ENCODE measurements at regions not wholly inside any gene's neighbourhood (a gene's known extent, or its start where the extent isn't known, plus 50 kb on each side); places are given as distances from the start of the nearest gene placed in this dataset.

DNA sequence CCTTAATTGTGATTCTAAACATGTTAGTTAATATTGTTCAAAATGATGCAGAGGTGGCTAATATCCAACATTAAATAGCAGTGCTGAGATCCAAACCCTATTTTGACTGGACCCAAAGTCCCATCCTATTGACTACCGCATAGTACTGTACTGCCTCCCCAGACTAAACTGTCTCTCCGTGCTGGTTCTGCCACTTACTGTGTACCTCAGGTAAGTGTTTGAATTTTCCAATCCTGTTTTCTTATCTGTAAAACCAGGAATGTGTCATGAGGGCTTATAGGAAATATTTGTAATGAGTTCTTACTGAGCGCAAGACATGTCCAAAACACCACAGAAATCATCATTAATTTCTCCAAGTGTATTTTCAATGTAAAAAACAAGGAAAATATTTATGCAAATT, 209.2 kb upstream of the CD180 start:
- Histone ChIP-seq H3K9me3 (ENCODE audit: control insufficient read depth in 2 of 2, insufficient read depth in 1 of 2, low read depth in 1 of 2, low read length in 1 of 2) (no peaks in the 10 kb centered on the region), H3K27me3 (ENCODE audit: control insufficient read depth in 1 of 2, insufficient read depth in 2 of 2, low read length in 2 of 2) (no peaks in the 10 kb centered on the region), H3K27ac (ENCODE audit: low read depth in 2 of 2, low read length in 1 of 2) (no peak overlapping the region), H3K4me1 (ENCODE audit: control insufficient read depth in 2 of 2, insufficient read depth in 2 of 2, low read length in 1 of 2) (no peaks in the 10 kb centered on the region), H3K36me3 (ENCODE audit: control insufficient read depth in 2 of 2, insufficient read depth in 2 of 2, low read length in 1 of 2) (no peaks in the 10 kb centered on the region), H3K4me3 (ENCODE audit: low read depth in 1 of 2, low read length in 2 of 2) (no peak overlapping the region)
- WGBS, 2 donors: 87 to 88% methylated on average over 3 of the region's 3 CpGs

- Histone ChIP-seq H3K4me1 (ENCODE audit: control insufficient read depth in 2 of 2, insufficient read depth in 2 of 2, low read length in 1 of 2) (no peaks in the 10 kb centered on the region), H3K27ac (ENCODE audit: low read depth in 2 of 2, low read length in 1 of 2) (no peak overlapping the region), H3K36me3 (ENCODE audit: control insufficient read depth in 2 of 2, insufficient read depth in 2 of 2, low read length in 1 of 2) (no peaks in the 10 kb centered on the region), H3K9me3 (ENCODE audit: control insufficient read depth in 2 of 2, insufficient read depth in 1 of 2, low read depth in 1 of 2, low read length in 1 of 2) (no peaks in the 10 kb centered on the region), H3K27me3 (ENCODE audit: control insufficient read depth in 1 of 2, insufficient read depth in 2 of 2, low read length in 2 of 2) (no peaks in the 10 kb centered on the region), H3K4me3 (ENCODE audit: low read depth in 1 of 2, low read length in 2 of 2) (no peak overlapping the region)
- 69 to 70% methylated on average over 3 of the region's 3 CpGs for WGBS, 2 donors
Measured at GRCh38 chr5:67405101-67405364, 208.4 kb upstream of the CD180 start.

DNA sequence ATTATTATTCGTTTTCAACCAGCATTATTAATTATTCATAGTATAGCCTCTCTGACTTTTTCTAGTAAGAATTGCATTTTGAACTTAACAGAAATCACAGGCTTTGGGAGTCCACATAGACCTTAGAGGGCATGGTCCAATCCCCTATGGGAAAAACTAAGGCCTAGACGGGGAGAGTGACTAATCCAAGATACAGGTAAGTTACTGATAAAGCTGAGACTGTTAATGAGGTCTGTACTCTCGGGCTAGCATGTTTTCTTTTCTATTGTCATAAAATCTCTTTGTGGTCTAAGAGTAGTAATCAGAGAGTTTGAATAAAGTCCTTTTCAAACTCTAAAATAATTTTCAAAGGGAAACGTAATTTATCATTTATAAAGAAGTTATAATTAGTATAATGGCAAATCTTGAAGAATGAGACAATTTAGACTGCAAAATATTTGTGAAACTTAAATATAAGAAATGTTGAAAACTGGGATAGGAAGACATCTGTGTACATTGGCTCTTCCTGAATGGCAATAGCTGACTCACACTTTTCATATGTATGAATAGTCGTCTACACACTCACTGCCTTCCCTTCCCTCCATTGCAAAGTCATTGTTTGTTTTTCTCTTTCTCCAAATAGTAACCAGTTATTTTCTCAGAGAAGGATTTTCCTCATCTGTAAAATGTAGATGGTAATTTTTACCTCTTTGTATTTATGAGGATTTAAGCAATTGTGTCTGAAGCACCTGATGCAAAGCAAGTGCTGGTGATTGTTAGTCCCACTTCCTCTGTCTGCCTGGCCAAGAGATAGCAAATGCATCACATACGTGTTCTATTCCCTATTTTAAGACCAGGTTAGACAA, 207.9 kb upstream of the CD180 start:
- no peak overlapping the region for H3K4me3 ChIP-seq (ENCODE audit: low read depth in 1 of 2, low read length in 2 of 2)
- no peak overlapping the region for H3K27ac ChIP-seq (ENCODE audit: low read depth in 2 of 2, low read length in 1 of 2)
- 68 to 72% methylated on average over 6 of the region's 6 CpGs for WGBS, 2 donors
- H3K9me3 ChIP-seq (ENCODE audit: control insufficient read depth in 2 of 2, insufficient read depth in 1 of 2, low read depth in 1 of 2, low read length in 1 of 2): no peaks in the 10 kb centered on the region
- no peaks in the 10 kb centered on the region for H3K36me3 ChIP-seq (ENCODE audit: control insufficient read depth in 2 of 2, insufficient read depth in 2 of 2, low read length in 1 of 2)
- H3K27me3 ChIP-seq (ENCODE audit: control insufficient read depth in 1 of 2, insufficient read depth in 2 of 2, low read length in 2 of 2): no peaks in the 10 kb centered on the region
- no peaks in the 10 kb centered on the region for H3K4me1 ChIP-seq (ENCODE audit: control insufficient read depth in 2 of 2, insufficient read depth in 2 of 2, low read length in 1 of 2)

DNA sequence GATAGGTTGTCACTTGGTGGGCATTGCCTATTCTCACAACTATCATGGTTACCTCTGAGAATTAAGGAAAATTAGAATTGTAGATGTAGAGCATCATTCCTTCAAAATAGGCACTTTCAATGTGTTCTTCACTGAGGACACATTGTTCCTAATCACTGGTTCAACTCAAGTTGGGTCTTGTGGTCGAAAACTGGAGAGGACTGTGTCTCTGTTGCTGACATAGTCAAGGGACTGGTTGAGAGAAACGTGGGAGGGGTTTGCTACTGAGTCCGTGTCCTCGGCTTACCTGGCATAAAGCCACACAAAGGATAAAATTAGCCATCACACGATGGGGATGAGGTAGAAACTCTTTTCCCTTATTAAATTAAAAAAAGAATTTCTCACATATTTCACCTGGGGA, 205.9 kb upstream of the CD180 start:
- H3K27ac ChIP-seq (ENCODE audit: low read depth in 2 of 2, low read length in 1 of 2): no peak overlapping the region
- no peaks in the 10 kb centered on the region for H3K9me3 ChIP-seq (ENCODE audit: control insufficient read depth in 2 of 2, insufficient read depth in 1 of 2, low read depth in 1 of 2, low read length in 1 of 2)
- WGBS, 2 donors: 77 to 81% methylated on average over 5 of the region's 5 CpGs
- H3K27me3 ChIP-seq (ENCODE audit: control insufficient read depth in 1 of 2, insufficient read depth in 2 of 2, low read length in 2 of 2): no peaks in the 10 kb centered on the region
- H3K4me3 ChIP-seq (ENCODE audit: low read depth in 1 of 2, low read length in 2 of 2): no peak overlapping the region
- no peaks in the 10 kb centered on the region for H3K4me1 ChIP-seq (ENCODE audit: control insufficient read depth in 2 of 2, insufficient read depth in 2 of 2, low read length in 1 of 2)
- H3K36me3 ChIP-seq (ENCODE audit: control insufficient read depth in 2 of 2, insufficient read depth in 2 of 2, low read length in 1 of 2): no peaks in the 10 kb centered on the region

DNA sequence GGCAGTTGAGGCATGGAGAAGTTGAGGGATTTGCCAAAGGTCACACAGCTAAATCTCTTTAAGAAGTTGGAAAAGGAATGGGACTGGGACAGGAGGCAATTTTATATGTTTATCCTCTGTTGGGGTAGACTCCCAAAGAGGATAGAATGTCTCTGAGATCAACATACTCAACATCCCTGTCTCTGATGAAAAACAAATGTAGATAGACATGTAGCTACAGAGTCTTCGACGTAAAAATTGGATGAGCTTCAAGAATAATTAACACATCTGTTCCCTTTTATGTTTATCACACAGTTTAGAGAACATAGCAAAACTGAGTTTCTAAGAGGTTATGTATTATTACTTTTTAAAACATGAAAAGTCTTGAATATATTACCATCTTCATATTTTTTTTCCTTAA, 204.6 kb upstream of the CD180 start:
- Histone ChIP-seq H3K27ac (ENCODE audit: low read depth in 2 of 2, low read length in 1 of 2) (no peak overlapping the region), H3K27me3 (ENCODE audit: control insufficient read depth in 1 of 2, insufficient read depth in 2 of 2, low read length in 2 of 2) (peaks cover 0 to 2% of the 10 kb centered on the region in 2 donors), H3K4me1 (ENCODE audit: control insufficient read depth in 2 of 2, insufficient read depth in 2 of 2, low read length in 1 of 2) (no peaks in the 10 kb centered on the region), H3K36me3 (ENCODE audit: control insufficient read depth in 2 of 2, insufficient read depth in 2 of 2, low read length in 1 of 2) (no peaks in the 10 kb centered on the region), H3K4me3 (ENCODE audit: low read depth in 1 of 2, low read length in 2 of 2) (no peak overlapping the region), H3K9me3 (ENCODE audit: control insufficient read depth in 2 of 2, insufficient read depth in 1 of 2, low read depth in 1 of 2, low read length in 1 of 2) (no peaks in the 10 kb centered on the region)
- 29 to 43% methylated on average over 2 of the region's 2 CpGs for WGBS, 2 donors

DNA sequence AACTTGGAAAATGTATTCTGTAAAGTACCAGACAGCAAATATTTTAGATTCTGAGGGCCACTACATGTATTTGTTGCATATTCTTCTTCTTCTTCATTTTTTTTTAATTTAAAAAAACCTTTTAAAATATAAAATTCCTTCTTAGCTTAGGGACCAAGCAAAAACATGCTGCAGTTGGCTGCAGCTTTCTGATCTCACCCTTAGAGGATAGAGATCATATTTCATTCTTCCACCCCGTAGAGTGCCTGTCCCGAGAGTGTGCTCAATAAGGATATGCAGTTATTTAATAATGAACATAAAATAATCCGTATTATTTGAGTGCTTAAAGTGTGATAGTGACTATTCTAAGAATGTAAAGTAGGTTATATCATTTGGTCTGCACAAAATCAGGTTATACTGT, 204.2 kb upstream of the CD180 start:
- Histone ChIP-seq H3K27ac (ENCODE audit: low read depth in 2 of 2, low read length in 1 of 2) (no peak overlapping the region), H3K36me3 (ENCODE audit: control insufficient read depth in 2 of 2, insufficient read depth in 2 of 2, low read length in 1 of 2) (no peaks in the 10 kb centered on the region), H3K4me3 (ENCODE audit: low read depth in 1 of 2, low read length in 2 of 2) (no peak overlapping the region), H3K4me1 (ENCODE audit: control insufficient read depth in 2 of 2, insufficient read depth in 2 of 2, low read length in 1 of 2) (no peaks in the 10 kb centered on the region), H3K9me3 (ENCODE audit: control insufficient read depth in 2 of 2, insufficient read depth in 1 of 2, low read depth in 1 of 2, low read length in 1 of 2) (no peaks in the 10 kb centered on the region), H3K27me3 (ENCODE audit: control insufficient read depth in 1 of 2, insufficient read depth in 2 of 2, low read length in 2 of 2) (peaks cover 0 to 2% of the 10 kb centered on the region in 2 donors)
- 72 to 74% methylated on average over 3 of the region's 3 CpGs for WGBS, 2 donors

DNA sequence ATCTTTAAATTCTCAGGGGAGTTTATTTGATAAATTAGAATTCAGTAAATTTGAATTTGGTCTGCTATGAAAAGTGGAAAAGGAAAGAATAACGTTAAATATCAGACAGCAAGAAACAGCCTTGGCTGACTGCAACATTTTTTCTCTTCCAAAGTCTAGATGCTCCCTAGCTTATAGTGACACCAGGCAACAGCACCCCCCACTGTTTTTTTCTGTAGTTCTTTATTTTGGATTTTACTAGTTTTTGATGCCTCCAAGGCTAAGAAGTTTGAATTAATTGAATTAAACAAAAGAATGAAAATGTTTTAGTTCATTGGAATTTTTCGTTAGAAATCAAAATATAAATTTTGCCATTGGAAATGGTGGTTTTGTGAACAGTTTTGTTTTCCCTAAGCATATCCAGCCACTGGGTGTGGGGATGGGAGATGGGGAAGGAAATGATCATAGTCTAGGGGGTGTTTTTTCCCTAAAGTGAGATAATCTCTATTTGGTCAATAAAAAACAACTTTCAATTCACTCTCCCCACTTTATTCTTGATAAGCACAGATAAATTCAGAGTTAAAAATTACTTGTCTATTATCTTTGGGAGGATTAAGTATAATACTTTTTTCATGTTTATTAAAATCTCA, 199.3 kb upstream of the CD180 start:
- Histone ChIP-seq H3K27ac (ENCODE audit: low read depth in 2 of 2, low read length in 1 of 2) (no peak overlapping the region), H3K36me3 (ENCODE audit: control insufficient read depth in 2 of 2, insufficient read depth in 2 of 2, low read length in 1 of 2) (no peaks in the 10 kb centered on the region), H3K4me3 (ENCODE audit: low read depth in 1 of 2, low read length in 2 of 2) (no peak overlapping the region), H3K4me1 (ENCODE audit: control insufficient read depth in 2 of 2, insufficient read depth in 2 of 2, low read length in 1 of 2) (no peaks in the 10 kb centered on the region), H3K27me3 (ENCODE audit: control insufficient read depth in 1 of 2, insufficient read depth in 2 of 2, low read length in 2 of 2) (peaks cover 0 to 2% of the 10 kb centered on the region in 2 donors), H3K9me3 (ENCODE audit: control insufficient read depth in 2 of 2, insufficient read depth in 1 of 2, low read depth in 1 of 2, low read length in 1 of 2) (no peaks in the 10 kb centered on the region)
- WGBS, 2 donors: 58% methylated on average over 2 of the region's 2 CpGs

DNA sequence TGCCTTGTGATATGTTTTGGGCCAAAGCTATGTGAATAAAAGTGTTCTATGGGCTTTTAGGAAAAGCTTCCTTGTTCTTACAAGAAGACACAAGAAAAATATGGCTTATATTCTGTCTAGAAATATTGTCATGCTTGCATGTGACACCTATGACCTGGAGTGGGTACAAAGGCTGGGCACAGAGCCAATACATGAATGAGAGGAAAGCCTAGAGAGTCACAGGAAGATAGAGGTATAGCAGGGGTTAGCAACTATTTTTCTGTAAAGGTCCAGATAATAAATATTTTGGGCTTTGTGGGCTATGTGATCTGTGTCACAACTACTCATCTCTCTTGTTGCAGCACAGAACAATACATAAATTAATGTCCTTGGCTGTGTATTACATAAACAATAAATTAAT, 196.6 kb upstream of the CD180 start:
- H3K27me3 ChIP-seq (ENCODE audit: control insufficient read depth in 1 of 2, insufficient read depth in 2 of 2, low read length in 2 of 2): peaks cover 0 to 2% of the 10 kb centered on the region in 2 donors
- H3K4me1 ChIP-seq (ENCODE audit: control insufficient read depth in 2 of 2, insufficient read depth in 2 of 2, low read length in 1 of 2): no peaks in the 10 kb centered on the region
- no peaks in the 10 kb centered on the region for H3K9me3 ChIP-seq (ENCODE audit: control insufficient read depth in 2 of 2, insufficient read depth in 1 of 2, low read depth in 1 of 2, low read length in 1 of 2)
- H3K36me3 ChIP-seq (ENCODE audit: control insufficient read depth in 2 of 2, insufficient read depth in 2 of 2, low read length in 1 of 2): no peaks in the 10 kb centered on the region
- H3K27ac ChIP-seq (ENCODE audit: low read depth in 2 of 2, low read length in 1 of 2): no peak overlapping the region
- H3K4me3 ChIP-seq (ENCODE audit: low read depth in 1 of 2, low read length in 2 of 2): no peak overlapping the region

DNA sequence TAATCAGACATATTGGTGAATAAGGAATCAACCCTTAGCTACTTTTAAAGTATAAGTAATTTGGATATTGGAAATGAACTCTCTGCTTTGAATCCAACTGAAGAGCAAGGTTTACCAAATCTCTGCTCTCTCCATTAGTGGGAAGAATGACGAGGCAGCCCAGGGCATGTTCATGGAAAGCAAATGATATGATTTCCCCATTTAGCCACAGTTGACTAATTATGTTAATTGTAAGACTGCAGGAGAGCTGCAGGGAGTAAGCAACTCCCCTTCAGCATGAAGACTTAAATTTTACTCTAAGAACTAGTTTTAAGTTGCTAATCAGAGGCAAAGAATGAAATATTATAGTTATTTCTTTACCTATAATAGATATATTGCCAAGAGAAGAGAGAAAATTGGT, 194.3 kb upstream of the CD180 start:
- H3K4me3 ChIP-seq (ENCODE audit: low read depth in 1 of 2, low read length in 2 of 2): no peak overlapping the region
- H3K27me3 ChIP-seq (ENCODE audit: control insufficient read depth in 1 of 2, insufficient read depth in 2 of 2, low read length in 2 of 2): no peaks in the 10 kb centered on the region
- H3K36me3 ChIP-seq (ENCODE audit: control insufficient read depth in 2 of 2, insufficient read depth in 2 of 2, low read length in 1 of 2): no peaks in the 10 kb centered on the region
- no peaks in the 10 kb centered on the region for H3K9me3 ChIP-seq (ENCODE audit: control insufficient read depth in 2 of 2, insufficient read depth in 1 of 2, low read depth in 1 of 2, low read length in 1 of 2)
- H3K4me1 ChIP-seq (ENCODE audit: control insufficient read depth in 2 of 2, insufficient read depth in 2 of 2, low read length in 1 of 2): no peaks in the 10 kb centered on the region
- H3K27ac ChIP-seq (ENCODE audit: low read depth in 2 of 2, low read length in 1 of 2): no peak overlapping the region
- 69 to 84% methylated on average over 1 of the region's 1 CpG for WGBS, 2 donors

DNA sequence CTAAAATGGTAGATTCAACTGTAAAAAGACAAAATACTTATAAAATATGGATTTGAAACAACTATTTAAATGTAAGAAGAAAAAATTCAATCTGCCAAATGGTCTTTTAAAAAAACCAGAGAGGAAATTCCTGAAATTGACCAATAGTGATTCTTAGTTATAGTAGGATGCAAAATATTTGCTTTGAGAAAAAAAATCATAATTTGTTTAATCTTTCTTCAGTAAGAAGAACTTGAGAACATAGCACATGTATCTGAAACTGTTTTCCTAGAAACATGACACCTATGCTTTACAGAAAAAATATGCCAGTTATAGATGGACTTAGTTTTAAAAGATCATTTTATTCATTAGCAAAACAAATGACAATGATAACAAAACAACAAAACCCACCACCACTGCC, 186.9 kb upstream of the CD180 start:
- Histone ChIP-seq H3K36me3 (ENCODE audit: control insufficient read depth in 2 of 2, insufficient read depth in 2 of 2, low read length in 1 of 2) (no peaks in the 10 kb centered on the region), H3K4me3 (ENCODE audit: low read depth in 1 of 2, low read length in 2 of 2) (no peak overlapping the region), H3K27me3 (ENCODE audit: control insufficient read depth in 1 of 2, insufficient read depth in 2 of 2, low read length in 2 of 2) (no peaks in the 10 kb centered on the region)

More for the DNA sequence above, 186.9 kb upstream of the CD180 start:
- Histone ChIP-seq H3K27ac (ENCODE audit: low read depth in 2 of 2, low read length in 1 of 2) (no peak overlapping the region), H3K9me3 (ENCODE audit: control insufficient read depth in 2 of 2, insufficient read depth in 1 of 2, low read depth in 1 of 2, low read length in 1 of 2) (no peaks in the 10 kb centered on the region), H3K4me1 (ENCODE audit: control insufficient read depth in 2 of 2, insufficient read depth in 2 of 2, low read length in 1 of 2) (no peaks in the 10 kb centered on the region)
